Upper lobe of left lung (tissue), 6 donors: ENCODE measurements at regions not wholly inside any gene's neighbourhood (a gene's known extent, or its start where the extent isn't known, plus 50 kb on each side); places are given as distances from the start of the nearest gene placed in this dataset.
A peak's percentile ranks its signal among the peaks of the same experiment; 100 is the strongest.

Source experiments
- ATAC-seq, 2 donors: fragments of 200-7000 bp; cut with Tn5 transposase; one replicate each; pipeline ENCODE4 v1.9.1; 2022; ENCODE audit warnings: mild to moderate bottlenecking in 2 of 2, moderate library complexity in 2 of 2; ENCODE audit not compliant: low FRiP score in 2 of 2
- DNase-seq, 2 donors: peaks; one replicate each; pipeline ENCODE4 v3.0.0-alpha.2; 2019 to 2020
- H3K27ac ChIP-seq, 4 donors: fragments of 200-600 bp; sonication (generic); one replicate each; pipeline ENCODE4 v1.5.1; 2016 to 2019
- H3K27me3 ChIP-seq, 4 donors: fragments of 200-600 bp; sonication (generic); one replicate each; pipeline ENCODE4 v1.5.1; 2017 to 2019
- H3K36me3 ChIP-seq, 4 donors: fragments of 200-600 bp; sonication (generic); one replicate each; pipeline ENCODE4 v1.5.1; 2016 to 2019
- H3K4me1 ChIP-seq, 4 donors: fragments of 200-600 bp; sonication (generic); one replicate each; pipeline ENCODE4 v1.5.1; 2018 to 2019
- H3K4me3 ChIP-seq, 4 donors: fragments of 200-600 bp; sonication (generic); one replicate each; pipeline ENCODE4 v1.5.1; 2017 to 2019; ENCODE audit warnings: mild to moderate bottlenecking in 2 of 4, moderate library complexity in 1 of 4
- H3K9me3 ChIP-seq, 4 donors: fragments of 200-600 bp; sonication (generic); one replicate each; pipeline ENCODE4 v1.5.1; 2018 to 2019
- EP300 ChIP-seq, 4 donors: sonication (generic); formaldehyde crosslinking; IDR thresholded peaks; one replicate each; pipeline ENCODE4 v1.5.1; 2017; ENCODE audit warnings: antibody characterized with exemption in 4 of 4, control low read depth in 2 of 4
- POLR2A ChIP-seq, 4 donors: fragments of 450-650 bp; IDR thresholded peaks; one replicate each; pipeline ENCODE4 v1.5.1; 2016 to 2017; ENCODE audit warnings: antibody characterized with exemption in 4 of 4, mild to moderate bottlenecking in 2 of 4
- POLR2AphosphoS5 ChIP-seq, 2 donors: sonication (generic); formaldehyde crosslinking; IDR thresholded peaks; one replicate each; pipeline ENCODE4 v1.5.1; 2017; ENCODE audit warnings: antibody characterized with exemption in 2 of 2
- WGBS, 2 donors: methylation state at CpG; one replicate each; pipeline ENCODE4 v1.1.5; 2017 to 2018; 5-methylcytosine and 5-hydroxymethylcytosine counted together
- TF ChIP-seq, protein P1 (sequence below), 6 experiments: fragments of 450-650 bp in 4 of 6; fragments of 200-600 bp in 2 of 6; sonication (generic) in 2 of 6; IDR thresholded peaks; one replicate each; pipeline ENCODE4 v1.5.1; 2016 to 2019; ENCODE audit warnings: antibody characterized with exemption in 6 of 6
- donor health status: DM: no; HTN: no; CAD: no; lungs with moderate emphysema.
- donor health status: DM: no; HTN: yes; CAD: no; lungs with severe emphysema.

DNA sequence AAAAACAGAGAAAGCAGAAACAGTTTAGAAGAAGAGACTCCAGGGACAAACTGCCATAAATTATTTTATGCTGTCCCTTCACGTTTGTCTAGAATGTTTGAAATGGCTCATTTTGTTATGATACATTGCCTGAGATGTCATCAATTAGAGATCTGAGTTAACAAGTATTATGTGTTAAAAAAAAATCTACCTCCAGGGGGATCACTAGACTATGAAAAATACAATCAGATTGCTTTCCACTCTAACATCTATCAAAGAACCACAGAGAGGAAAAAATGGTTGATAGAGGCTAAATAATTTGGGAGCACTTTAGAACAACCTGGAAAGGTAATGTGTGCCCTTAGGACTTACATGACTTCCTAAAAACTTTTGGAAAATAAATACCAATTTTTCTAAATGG, 103.8 kb upstream of the CCDC150 start:
- H3K27me3 ChIP-seq: no peaks in the 10 kb centered on the region
- no peaks in the 10 kb centered on the region for H3K36me3 ChIP-seq

DNA sequence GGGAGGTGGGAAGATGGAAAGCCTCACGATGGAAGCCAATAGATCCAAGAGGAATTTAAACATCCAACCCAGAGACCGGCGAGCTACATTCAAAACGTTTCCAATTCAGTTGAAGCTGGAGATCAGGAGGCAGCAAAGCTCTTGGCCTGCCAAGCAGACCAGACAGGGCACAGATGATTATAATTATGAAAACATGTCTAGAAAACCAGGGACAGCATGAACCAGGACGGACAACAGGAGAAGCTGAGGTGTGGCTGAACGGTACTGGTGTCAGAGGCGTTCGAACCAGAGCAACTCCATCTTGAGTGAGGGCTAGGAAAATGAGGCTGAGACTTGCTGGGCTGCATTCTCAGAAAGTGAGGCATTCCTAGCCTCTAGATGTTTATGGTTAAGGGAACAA, 102.2 kb upstream of the CCDC150 start:
- 85 to 88% methylated on average over 8 of the region's 8 CpGs for WGBS, 2 donors
- no peak for TF ChIP-seq EP300 (IDR thresholded peaks at IDR 0.05)
- TF ChIP-seq POLR2A (IDR thresholded peaks at IDR 0.05): no peak
- no peak for TF ChIP-seq POLR2AphosphoS5 (IDR thresholded peaks at IDR 0.05)
- Histone ChIP-seq H3K27ac (no peak overlapping the region), H3K9me3 (no peaks in the 10 kb centered on the region), H3K4me1 (no peaks in the 10 kb centered on the region), H3K36me3 (no peaks in the 10 kb centered on the region), H3K27me3 (no peaks in the 10 kb centered on the region), H3K4me3 (no peak overlapping the region)
- DNase-seq (no peak), ATAC-seq (no peak)

More for the DNA sequence above, 103.8 kb upstream of the CCDC150 start:
- no peak for TF ChIP-seq POLR2A (IDR thresholded peaks at IDR 0.05)
- TF ChIP-seq POLR2AphosphoS5 (IDR thresholded peaks at IDR 0.05): no peak
- TF ChIP-seq EP300 (IDR thresholded peaks at IDR 0.05): no peak
- TF ChIP-seq, protein P1, sequence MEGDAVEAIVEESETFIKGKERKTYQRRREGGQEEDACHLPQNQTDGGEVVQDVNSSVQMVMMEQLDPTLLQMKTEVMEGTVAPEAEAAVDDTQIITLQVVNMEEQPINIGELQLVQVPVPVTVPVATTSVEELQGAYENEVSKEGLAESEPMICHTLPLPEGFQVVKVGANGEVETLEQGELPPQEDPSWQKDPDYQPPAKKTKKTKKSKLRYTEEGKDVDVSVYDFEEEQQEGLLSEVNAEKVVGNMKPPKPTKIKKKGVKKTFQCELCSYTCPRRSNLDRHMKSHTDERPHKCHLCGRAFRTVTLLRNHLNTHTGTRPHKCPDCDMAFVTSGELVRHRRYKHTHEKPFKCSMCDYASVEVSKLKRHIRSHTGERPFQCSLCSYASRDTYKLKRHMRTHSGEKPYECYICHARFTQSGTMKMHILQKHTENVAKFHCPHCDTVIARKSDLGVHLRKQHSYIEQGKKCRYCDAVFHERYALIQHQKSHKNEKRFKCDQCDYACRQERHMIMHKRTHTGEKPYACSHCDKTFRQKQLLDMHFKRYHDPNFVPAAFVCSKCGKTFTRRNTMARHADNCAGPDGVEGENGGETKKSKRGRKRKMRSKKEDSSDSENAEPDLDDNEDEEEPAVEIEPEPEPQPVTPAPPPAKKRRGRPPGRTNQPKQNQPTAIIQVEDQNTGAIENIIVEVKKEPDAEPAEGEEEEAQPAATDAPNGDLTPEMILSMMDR (IDR thresholded peaks at IDR 0.05): no peak
- 40 to 46% methylated on average over 1 of the region's 1 CpG for WGBS, 2 donors
- H3K4me1 ChIP-seq: no peaks in the 10 kb centered on the region
- no peak overlapping the region for H3K4me3 ChIP-seq
- no peak overlapping the region for H3K27ac ChIP-seq
- DNase-seq: no peak
- no peak for ATAC-seq
- H3K9me3 ChIP-seq: no peaks in the 10 kb centered on the region

DNA sequence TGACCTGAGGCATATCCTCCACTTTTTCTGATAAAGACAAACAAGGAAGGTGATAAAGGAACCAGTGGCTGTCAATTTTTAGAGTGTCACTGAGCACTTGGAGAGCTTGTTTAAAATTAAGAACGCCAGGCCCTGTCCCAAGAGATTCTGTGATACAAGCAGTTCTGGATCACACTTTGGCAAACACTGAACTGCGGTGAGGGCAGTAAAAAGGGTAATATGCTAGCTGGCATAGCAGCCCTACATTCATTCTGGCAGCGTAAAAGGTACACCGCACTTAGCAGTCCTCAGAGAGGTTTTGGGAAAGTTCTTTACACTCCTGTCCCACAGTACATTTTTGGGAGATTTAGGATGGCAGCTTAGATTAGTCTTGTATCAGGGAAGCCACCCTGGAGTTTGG, 101.3 kb upstream of the CCDC150 start:
- H3K4me1 ChIP-seq: no peaks in the 10 kb centered on the region
- H3K4me3 ChIP-seq: no peak overlapping the region
- no peak overlapping the region for H3K27ac ChIP-seq
- H3K27me3 ChIP-seq: no peaks in the 10 kb centered on the region
- no peaks in the 10 kb centered on the region for H3K36me3 ChIP-seq
- WGBS, 2 donors: 73 to 74% methylated on average over 4 of the region's 4 CpGs
- no peaks in the 10 kb centered on the region for H3K9me3 ChIP-seq
- DNase-seq (no peak), ATAC-seq (peak in 1 of 2 donors; percentile 19)
- no peak for TF ChIP-seq POLR2A (IDR thresholded peaks at IDR 0.05)
- TF ChIP-seq, protein P1 (IDR thresholded peaks at IDR 0.05): no peak
- TF ChIP-seq EP300 (IDR thresholded peaks at IDR 0.05): no peak

DNA sequence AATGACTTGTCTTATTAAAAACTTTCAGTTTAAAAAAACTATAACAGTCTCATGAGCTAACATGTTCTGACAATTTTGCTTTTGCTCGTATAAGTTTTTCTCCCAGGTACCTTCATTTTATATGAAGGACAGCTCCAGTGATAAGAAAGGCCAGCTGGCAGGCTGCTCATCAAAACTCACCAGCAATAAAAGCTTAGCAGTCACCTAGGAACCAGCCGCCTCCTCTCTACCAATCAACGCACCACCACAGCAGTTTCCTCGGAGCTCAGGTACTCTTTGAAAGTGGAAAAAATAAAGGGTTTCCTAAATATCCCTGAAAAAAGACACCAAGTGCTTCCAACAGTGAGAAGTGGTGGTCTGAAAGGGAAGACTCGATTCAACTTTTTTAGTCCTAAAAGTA, 100.9 kb upstream of the CCDC150 start:
- Histone ChIP-seq H3K27ac (no peak overlapping the region), H3K4me3 (no peak overlapping the region), H3K36me3 (no peaks in the 10 kb centered on the region), H3K9me3 (no peaks in the 10 kb centered on the region), H3K4me1 (no peaks in the 10 kb centered on the region), H3K27me3 (no peaks in the 10 kb centered on the region)
- no peak for ATAC-seq
- 87 to 93% methylated on average over 5 of the region's 5 CpGs for WGBS, 2 donors
- TF ChIP-seq, protein P1 (IDR thresholded peaks at IDR 0.05): no peak
- TF ChIP-seq POLR2A (IDR thresholded peaks at IDR 0.05): no peak
- no peak for TF ChIP-seq POLR2AphosphoS5 (IDR thresholded peaks at IDR 0.05)
- TF ChIP-seq EP300 (IDR thresholded peaks at IDR 0.05): no peak
- DNase-seq: no peak

DNA sequence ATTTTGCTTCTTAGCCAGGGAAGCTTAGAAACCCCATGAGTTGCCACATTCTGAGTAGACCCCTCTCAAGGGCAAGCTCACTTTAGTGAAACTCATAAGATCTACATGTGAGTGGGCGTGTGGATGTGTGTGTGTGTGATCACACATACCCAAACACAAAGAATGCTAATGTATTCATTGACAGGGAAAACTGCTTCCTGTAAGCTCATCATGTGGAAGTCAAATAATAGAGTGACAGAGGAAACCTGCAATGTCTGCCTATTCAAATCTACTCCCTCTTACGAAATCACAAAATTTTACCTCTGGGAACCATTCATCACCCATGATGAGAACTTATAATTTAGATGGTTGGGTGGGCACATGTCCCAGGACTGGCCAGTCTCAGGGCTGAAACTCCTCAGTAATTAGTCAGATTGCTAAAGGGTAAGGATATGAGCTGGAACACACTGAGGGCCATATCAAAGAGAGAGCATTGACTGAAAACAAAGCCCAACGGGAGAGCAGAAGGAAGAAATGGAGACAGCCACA, 94.5 kb upstream of the CCDC150 start:
- Histone ChIP-seq H3K4me3 (no peak overlapping the region), H3K9me3 (no peaks in the 10 kb centered on the region), H3K27ac (no peak overlapping the region), H3K27me3 (no peaks in the 10 kb centered on the region), H3K4me1 (no peaks in the 10 kb centered on the region), H3K36me3 (no peaks in the 10 kb centered on the region)
- ATAC-seq: no peak
- no peak for DNase-seq
- TF ChIP-seq POLR2A (IDR thresholded peaks at IDR 0.05) (no peak), EP300 (IDR thresholded peaks at IDR 0.05) (no peak), POLR2AphosphoS5 (IDR thresholded peaks at IDR 0.05) (no peak)
- TF ChIP-seq, protein P1 (IDR thresholded peaks at IDR 0.05): no peak
- WGBS, 2 donors: 70 to 85% methylated on average over 3 of the region's 3 CpGs
